Hepatocyte (in vitro differentiated cells): ENCODE measurements at regions not wholly inside any gene's neighbourhood (a gene's known extent, or its start where the extent isn't known, plus 50 kb on each side); places are given as distances from the start of the nearest gene placed in this dataset.

Experiments used
- DNase-seq: peaks from one replicate; pipeline ENCODE4 v3.0.0-alpha.2; 2016; ENCODE audit warnings: low spot score
- H2AFZ ChIP-seq: fragments of 200-600 bp; sonication (generic); 2 replicates; pipeline ENCODE4 v1.6.0; 2016; ENCODE audit warnings: antibody characterized with exemption, mild to moderate bottlenecking
- H3K27ac ChIP-seq: fragments of 200-600 bp; sonication (generic); 2 replicates; pipeline ENCODE4 v1.5.1; 2016; ENCODE audit warnings: mild to moderate bottlenecking
- H3K27me3 ChIP-seq: fragments of 200-600 bp; sonication (generic); 2 replicates; pipeline ENCODE4 v1.6.1; 2016
- H3K36me3 ChIP-seq: fragments of 200-600 bp; sonication (generic); replicated peaks from 2 replicates; pipeline ENCODE4 v1.5.1; 2016; ENCODE audit warnings: low read depth; ENCODE audit not compliant: insufficient read depth
- H3K4me1 ChIP-seq: fragments of 200-600 bp; sonication (generic); 2 replicates; pipeline ENCODE4 v1.5.1; 2016; ENCODE audit warnings: mild to moderate bottlenecking, moderate library complexity; ENCODE audit not compliant: insufficient read depth
- H3K4me2 ChIP-seq: fragments of 200-600 bp; sonication (generic); 2 replicates; pipeline ENCODE4 v1.6.0; 2016
- H3K4me3 ChIP-seq: fragments of 200-600 bp; sonication (generic); 2 replicates; pipeline ENCODE4 v1.5.1; 2016; ENCODE audit warnings: mild to moderate bottlenecking
- H3K79me2 ChIP-seq: fragments of 200-600 bp; sonication (generic); 2 replicates; pipeline ENCODE4 v1.6.0; 2017; ENCODE audit warnings: mild to moderate bottlenecking
- H3K9me2 ChIP-seq: fragments of 200-600 bp; sonication (generic); replicated peaks from 2 replicates; pipeline ENCODE4 v1.6.0; 2017; ENCODE audit warnings: mild to moderate bottlenecking; ENCODE audit not compliant: insufficient read depth
- H3K9me3 ChIP-seq: fragments of 200-600 bp; sonication (generic); 2 replicates; pipeline ENCODE4 v1.5.1; 2016; ENCODE audit warnings: low read depth, mild to moderate bottlenecking
- H4K20me1 ChIP-seq: fragments of 200-600 bp; sonication (generic); 2 replicates; pipeline ENCODE4 v1.6.0; 2016; ENCODE audit warnings: mild to moderate bottlenecking; ENCODE audit not compliant: insufficient read depth, poor library complexity, severe bottlenecking
- EZH2 ChIP-seq: fragments of 200-600 bp; sonication (generic); IDR thresholded peaks from 2 replicates; pipeline ENCODE4 v1.6.1; 2016; ENCODE audit warnings: antibody characterized with exemption, mild to moderate bottlenecking, borderline replicate concordance
- EZH2phosphoT487 ChIP-seq: fragments of 200-600 bp; sonication (generic); IDR thresholded peaks from one replicate; pipeline ENCODE4 v1.6.1; 2018; ENCODE audit warnings: antibody characterized with exemption, mild to moderate bottlenecking, low read depth, moderate library complexity; ENCODE audit not compliant: unreplicated experiment, severe bottlenecking
- WGBS: methylation state at CpG from one replicate; pipeline ENCODE4 v1.1.6; 2016; ENCODE audit warnings: low lambda C conversion rate; ENCODE audit errors: missing lambda C conversion rate; 5-methylcytosine and 5-hydroxymethylcytosine counted together
- TF ChIP-seq, protein P1 (sequence below): fragments of 200-600 bp; sonication (generic); IDR thresholded peaks from 2 replicates; pipeline ENCODE4 v1.5.1; 2016; ENCODE audit warnings: antibody characterized with exemption, mild to moderate bottlenecking; ENCODE audit not compliant: poor library complexity

DNA sequence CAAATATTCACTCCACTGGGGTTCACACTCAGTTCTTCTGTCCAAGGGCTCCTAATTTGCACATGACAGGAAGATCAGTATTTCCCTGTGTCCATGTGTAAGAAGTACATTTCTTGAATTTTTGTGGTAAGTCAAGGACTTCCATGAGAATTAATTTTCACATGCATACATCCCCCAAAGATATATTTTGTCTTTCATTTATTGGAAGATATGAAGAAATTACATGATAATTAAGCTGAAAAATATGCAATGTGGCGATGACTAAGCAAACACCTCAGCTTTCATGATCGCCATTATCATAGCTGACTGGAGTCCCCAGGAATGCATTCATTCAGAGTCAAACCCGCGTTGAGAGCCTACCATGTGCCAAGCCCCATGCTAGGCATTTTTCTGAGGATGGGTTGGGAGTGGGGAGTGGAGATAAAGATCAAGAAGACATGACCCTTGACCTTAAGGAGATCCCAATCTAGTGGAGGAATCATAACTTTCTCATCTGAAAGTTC lies 104.6 kb upstream of the F3 start:
- Histone ChIP-seq H3K79me2 (no peaks in the 10 kb centered on the region), H3K27ac (no peak overlapping the region), H3K27me3 (no peaks in the 10 kb centered on the region), H3K4me2 (no peak overlapping the region), H3K36me3 (no peaks in the 10 kb centered on the region), H4K20me1 (no peaks in the 10 kb centered on the region), H3K9me3 (no peaks in the 10 kb centered on the region), H3K4me1 (peaks cover 14% of the 10 kb centered on the region), H3K9me2 (no peaks in the 10 kb centered on the region), H3K4me3 (no peak overlapping the region), H2AFZ (no peak overlapping the region)
- DNase-seq: no peak
- 96% methylated on average over 4 of the region's 4 CpGs for WGBS
- TF ChIP-seq EZH2 (no peak), EZH2phosphoT487 (no peak)
- TF ChIP-seq, protein P1, sequence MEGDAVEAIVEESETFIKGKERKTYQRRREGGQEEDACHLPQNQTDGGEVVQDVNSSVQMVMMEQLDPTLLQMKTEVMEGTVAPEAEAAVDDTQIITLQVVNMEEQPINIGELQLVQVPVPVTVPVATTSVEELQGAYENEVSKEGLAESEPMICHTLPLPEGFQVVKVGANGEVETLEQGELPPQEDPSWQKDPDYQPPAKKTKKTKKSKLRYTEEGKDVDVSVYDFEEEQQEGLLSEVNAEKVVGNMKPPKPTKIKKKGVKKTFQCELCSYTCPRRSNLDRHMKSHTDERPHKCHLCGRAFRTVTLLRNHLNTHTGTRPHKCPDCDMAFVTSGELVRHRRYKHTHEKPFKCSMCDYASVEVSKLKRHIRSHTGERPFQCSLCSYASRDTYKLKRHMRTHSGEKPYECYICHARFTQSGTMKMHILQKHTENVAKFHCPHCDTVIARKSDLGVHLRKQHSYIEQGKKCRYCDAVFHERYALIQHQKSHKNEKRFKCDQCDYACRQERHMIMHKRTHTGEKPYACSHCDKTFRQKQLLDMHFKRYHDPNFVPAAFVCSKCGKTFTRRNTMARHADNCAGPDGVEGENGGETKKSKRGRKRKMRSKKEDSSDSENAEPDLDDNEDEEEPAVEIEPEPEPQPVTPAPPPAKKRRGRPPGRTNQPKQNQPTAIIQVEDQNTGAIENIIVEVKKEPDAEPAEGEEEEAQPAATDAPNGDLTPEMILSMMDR: no peak

GRCh38 chr1:94644352-94644751 lies 102.8 kb upstream of the F3 start:
- WGBS: 70% methylated on average over 5 of the region's 5 CpGs
- TF ChIP-seq EZH2phosphoT487: no peak
- Histone ChIP-seq H3K36me3 (no peaks in the 10 kb centered on the region), H3K27ac (peak overlapping the region; percentile 74), H2AFZ (no peak overlapping the region), H3K4me3 (no peak overlapping the region), H3K4me2 (peak overlapping the region; percentile 42), H3K27me3 (no peaks in the 10 kb centered on the region), H4K20me1 (no peaks in the 10 kb centered on the region), H3K4me1 (peaks cover 14% of the 10 kb centered on the region), H3K9me2 (no peaks in the 10 kb centered on the region), H3K9me3 (no peaks in the 10 kb centered on the region), H3K79me2 (no peaks in the 10 kb centered on the region)
- DNase-seq: no peak

GRCh38 chr1:94643819-94644218 lies 102.3 kb upstream of the F3 start:
- H3K36me3 ChIP-seq: no peaks in the 10 kb centered on the region
- WGBS: 69% methylated on average over 7 of the region's 7 CpGs
- no peaks in the 10 kb centered on the region for H4K20me1 ChIP-seq
- DNase-seq: no peak
- TF ChIP-seq EZH2phosphoT487 (no peak), EZH2 (no peak)
- TF ChIP-seq, protein P1: no peak
- H3K9me3 ChIP-seq: no peaks in the 10 kb centered on the region
- H3K27ac ChIP-seq: peak overlapping the region; percentile 74
- H3K27me3 ChIP-seq: no peaks in the 10 kb centered on the region
- H3K79me2 ChIP-seq: no peaks in the 10 kb centered on the region
- H3K4me1 ChIP-seq: peaks cover 14% of the 10 kb centered on the region
- H3K9me2 ChIP-seq: no peaks in the 10 kb centered on the region
- no peak overlapping the region for H2AFZ ChIP-seq
- no peak overlapping the region for H3K4me3 ChIP-seq
- peak overlapping the region; percentile 42 for H3K4me2 ChIP-seq

GRCh38 chr1:94642617-94643321 lies 101.2 kb upstream of the F3 start:
- WGBS: 89% methylated on average over 6 of the region's 6 CpGs
- no peaks in the 10 kb centered on the region for H4K20me1 ChIP-seq
- H3K27me3 ChIP-seq: no peaks in the 10 kb centered on the region

More at GRCh38 chr1:94642617-94643321, 101.2 kb upstream of the F3 start:
- DNase-seq: no peak
- H3K27ac ChIP-seq: no peak overlapping the region
- no peaks in the 10 kb centered on the region for H3K79me2 ChIP-seq
- H3K9me2 ChIP-seq: no peaks in the 10 kb centered on the region
- no peak overlapping the region for H3K4me2 ChIP-seq
- no peak overlapping the region for H2AFZ ChIP-seq
- H3K9me3 ChIP-seq: no peaks in the 10 kb centered on the region
- TF ChIP-seq, protein P1: no peak
- TF ChIP-seq EZH2: no peak
- H3K4me1 ChIP-seq: peaks cover 12% of the 10 kb centered on the region
- H3K36me3 ChIP-seq: no peaks in the 10 kb centered on the region
- no peak overlapping the region for H3K4me3 ChIP-seq
